CD4-positive, alpha-beta T cell treated with Interleukin-12 subunit alpha and Interleukin-12 subunit beta, for 1 hour (primary cell): ENCODE measurements at regions not wholly inside any gene's neighbourhood (a gene's known extent, or its start where the extent isn't known, plus 50 kb on each side); places are given as distances from the start of the nearest gene placed in this dataset.
"Not testable (repeated sequence)": the region's sequence is repeated elsewhere in the genome, so short reads cannot be mapped to it uniquely, and the experiment has no call there.

ENCODE experiments used
- DNase-seq: peaks from one replicate; pipeline ENCODE4 v3.0.0-alpha.2; 2020

DNA sequence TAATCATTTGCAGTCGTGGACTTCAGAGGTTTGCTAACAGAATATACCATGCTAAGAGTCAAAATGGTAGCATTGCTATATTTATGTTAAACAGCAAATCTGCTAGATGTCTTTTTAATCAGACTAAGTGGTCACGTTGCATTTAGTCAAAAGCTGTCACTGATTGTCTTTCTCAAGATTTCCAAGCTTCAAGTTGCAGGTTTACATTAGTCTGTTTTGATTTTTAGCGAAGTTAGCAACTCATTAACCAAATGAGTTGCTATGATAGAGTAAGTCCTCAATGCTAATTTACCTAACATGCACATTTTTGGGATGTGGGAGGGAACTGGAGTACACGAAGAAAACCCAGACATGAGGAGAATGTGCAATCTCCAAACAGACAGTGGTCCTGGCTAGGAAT, 653.2 kb downstream of the TNS3 start:
- DNase-seq: no peak

DNA sequence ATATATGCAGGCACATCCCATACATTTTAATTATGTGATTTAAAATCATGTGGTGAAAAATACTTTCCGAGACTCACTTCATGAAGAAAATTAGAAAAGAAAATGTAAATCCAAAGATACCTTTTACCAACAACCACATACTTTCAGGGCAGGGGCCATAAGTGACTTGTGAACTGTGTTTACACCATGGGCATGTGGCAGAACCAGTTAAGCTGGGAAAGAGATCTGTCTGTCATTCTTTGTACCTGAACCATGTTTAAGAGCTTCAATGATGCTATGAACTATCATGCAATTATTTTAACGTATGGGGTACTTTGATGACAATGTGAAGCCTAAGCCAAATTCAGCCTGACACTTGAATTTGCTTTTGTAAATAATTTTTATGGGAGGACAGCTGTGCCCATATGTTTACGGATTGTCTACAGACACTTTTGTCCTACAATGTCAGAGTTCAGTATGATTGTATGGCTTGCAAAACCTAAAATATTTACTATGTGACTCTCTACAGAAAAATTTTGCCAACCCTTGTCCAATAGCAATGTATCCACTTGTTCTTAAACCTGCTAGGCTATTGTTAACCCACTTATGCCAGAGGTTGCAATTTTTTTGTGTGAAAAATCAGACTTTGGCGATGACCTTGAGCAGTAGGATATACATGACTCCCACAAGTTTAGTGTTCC, 654.6 kb downstream of the TNS3 start:
- no peak for DNase-seq

DNA sequence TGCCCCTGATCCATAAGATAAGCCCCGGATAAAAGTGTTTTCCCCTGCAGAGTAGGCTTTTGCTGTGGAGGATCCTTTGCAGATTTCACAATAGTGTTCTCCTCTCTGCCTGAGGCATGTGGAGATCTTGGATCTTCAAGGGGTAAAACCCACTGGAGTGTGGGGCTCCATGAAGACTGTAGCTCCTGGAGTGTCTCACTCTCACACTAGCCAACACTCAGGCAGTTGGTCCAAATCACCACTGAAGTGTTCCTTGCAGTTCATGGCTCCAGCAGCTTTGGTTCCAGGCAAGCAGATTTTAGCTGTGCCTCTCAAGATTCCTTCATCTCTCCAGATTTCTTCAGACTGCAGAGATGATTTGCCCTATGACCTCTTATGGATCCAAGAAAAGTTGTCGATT, 665.3 kb downstream of the TNS3 start:
- no peak for DNase-seq

DNA sequence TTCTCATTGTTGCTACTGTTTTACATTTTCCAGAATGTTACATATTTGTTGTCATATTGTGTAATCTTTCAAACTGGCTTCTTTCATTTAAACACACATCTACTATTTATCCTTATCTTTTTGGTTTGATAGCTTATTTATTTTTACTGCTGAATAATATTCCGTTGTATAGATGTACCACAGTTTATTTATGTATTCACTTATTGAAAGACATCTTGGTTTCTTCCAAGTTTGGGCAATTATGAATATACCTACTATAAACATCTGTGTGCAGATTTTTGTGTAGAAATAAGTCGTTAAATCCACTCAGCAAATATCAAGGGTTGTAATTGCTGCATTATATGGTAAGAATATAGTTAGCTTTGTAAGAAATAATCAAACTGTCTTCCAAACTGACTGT, 669.2 kb downstream of the TNS3 start:
- DNase-seq: no peak

DNA sequence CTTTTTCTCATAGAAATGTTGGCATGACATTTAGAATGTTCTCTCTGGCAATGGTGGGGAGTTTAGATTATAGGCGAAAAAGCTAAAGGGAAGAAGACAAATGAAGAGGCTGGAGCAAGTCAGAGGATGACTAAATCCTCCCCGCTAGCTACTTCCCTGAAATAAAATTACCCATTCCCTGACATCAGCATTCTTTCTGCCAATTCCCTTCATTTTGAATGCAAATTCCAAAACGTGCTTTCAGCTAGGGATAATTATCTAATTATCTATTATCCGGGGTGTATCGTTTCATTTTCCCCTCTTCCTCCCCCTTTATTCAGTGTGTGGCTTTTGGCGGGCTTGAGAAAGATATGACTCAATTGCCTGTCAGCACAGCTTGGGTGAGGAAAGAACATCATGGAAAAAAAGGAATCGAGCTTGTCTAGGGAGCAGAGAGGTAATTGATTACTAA, 672.3 kb downstream of the TNS3 start:
- no peak for DNase-seq

DNA sequence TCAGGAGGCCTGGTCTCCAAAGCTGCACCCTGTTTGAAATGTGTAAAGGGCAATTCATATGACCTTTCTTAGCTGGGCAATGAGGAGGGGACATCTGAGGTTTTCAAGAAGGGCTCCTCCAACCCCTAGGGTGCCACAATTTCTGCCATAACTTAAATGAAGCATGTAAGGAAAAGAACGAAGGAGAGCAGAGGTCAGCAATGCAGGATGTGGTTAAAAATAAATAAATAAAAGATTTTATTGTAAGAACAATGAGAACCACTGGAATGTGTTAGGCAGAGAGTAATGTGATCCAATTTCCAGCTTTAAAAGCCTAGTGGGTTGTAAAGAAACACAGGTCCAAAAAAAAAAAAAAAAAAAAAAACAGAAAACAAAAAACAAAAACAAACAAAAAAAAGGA, 673.1 kb downstream of the TNS3 start:
- DNase-seq: no peak

DNA sequence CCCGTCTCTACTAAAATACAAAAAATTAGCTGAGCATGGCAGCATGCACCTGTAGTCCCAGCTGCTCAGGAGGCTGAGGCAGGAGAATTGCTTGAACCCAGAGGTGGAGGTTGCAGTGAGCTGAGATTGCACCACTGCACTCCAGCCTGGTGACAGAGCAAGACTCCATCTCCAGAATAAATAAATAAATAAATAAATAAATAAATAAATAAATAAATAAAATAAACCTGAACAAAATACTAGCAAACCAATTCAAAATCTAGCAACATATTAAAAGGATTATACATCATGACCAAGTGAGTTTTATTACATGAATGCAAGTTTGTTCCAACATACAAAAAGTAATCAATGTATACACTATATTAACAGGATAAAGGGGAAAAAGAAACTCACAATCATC, 677.4 kb downstream of the TNS3 start:
- DNase-seq: not testable (repeated sequence)

DNA sequence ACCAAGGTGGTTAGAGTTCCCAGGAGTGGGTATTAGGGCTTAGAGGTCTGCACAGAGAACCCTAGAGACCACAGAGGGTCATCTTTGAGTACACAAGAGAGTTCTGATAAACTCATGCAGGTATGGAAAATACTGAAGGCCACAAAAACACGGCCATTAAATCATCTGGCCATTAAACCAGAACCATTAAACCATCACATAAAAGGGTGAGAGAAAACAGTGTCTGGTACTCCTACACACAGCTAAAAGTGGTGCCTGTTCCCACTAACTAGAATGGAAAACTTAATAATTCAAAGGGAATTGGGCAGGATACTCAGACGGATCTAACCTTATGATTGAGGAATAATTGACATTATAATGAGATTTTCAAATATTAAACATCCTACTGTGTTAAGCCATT, 679.4 kb downstream of the TNS3 start:
- DNase-seq: no peak

DNA sequence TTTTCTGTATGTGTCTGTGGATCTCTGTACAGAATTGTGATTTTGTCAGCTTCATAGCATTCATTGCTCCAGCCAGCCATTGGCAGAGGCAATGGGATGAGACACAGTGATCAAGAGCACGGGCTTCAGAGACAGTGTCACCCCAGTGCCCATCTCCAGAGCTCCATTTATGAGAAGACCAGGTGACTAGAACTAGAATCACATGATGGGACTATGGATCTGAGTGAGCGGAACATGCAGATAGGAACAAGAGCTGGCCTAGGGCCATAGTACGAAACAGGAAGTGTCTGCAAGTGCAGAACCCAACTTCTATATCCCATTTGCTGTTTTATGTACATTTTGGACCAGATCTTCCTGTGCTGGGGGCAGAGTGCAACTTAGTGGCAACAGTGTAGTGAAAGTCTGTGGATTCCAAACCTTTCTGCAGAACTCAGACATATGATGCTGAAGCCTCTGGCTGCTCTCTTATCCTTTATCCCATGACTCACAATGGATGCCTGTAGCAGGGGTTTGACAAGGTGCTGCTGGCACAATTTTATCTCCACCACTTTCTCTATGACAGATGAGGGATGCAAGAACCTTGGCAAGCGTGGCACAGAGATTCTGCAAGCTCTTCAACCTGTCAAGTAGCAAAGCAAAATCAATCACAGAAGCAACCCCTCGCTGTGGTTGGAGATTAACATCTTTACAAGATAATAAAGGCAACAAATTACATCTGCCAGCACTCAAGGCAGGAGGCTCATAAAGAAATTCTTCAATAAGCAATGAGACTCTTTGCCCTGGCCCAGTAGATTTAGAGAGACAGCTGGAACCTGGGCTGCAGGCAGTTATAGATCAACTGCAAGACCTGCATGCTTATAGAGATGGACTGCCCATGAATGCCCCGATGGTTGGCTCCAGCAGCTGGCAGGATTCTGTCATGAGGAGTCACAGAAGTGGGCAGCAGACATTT, 681.3 kb downstream of the TNS3 start:
- no peak for DNase-seq

DNA sequence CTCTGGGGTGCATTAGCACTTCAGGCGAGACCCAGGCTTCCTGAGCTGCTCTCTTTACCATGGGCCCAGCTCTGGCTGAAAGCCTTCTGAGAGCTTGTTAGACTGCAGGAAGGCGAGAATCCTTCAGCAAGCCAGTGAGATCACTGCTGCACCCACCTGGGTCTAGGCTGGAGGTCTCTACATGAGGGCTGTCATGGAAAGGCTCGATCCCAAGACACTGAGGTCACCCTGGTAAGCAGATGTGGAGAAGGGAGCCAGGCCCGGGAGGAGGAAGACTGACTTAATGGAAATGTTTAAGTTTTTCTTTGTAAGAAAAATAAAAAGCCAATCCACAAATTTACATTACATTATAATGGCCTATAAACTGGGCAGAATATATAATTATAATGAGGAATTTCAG, 684.5 kb downstream of the TNS3 start:
- no peak for DNase-seq

DNA sequence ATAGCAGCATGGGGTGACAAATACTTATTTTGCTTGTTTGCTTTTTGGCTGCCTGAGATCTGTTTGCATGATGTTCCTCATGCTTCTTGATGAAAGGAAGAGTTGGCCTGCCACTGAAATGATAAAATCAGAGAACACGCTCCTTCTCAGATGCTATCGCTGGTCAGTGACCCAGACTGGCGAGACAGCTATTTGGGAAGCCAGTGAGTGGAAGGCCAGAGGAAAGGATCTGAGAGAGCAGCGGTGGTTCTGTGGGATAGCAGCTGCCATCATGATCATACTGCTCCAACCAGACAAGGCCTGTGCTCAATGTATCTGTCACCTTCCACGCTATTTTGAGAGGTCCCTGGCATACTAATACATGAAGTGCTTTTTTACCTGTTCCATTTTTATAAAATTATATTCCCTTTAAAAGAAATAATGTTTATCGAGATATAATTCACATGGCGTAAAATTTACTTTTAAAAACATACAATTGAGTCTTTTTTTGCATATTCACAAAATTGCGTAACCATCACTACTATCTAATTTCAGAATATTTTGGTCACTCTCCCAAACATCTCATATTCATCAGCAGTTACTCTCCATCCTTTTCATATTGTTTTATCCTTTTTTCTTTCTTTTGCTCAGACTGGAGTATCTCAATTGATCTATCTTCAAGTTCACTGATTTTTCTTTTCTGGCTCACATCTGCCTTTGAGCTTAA, 695.1 kb downstream of the TNS3 start:
- DNase-seq: no peak

DNA sequence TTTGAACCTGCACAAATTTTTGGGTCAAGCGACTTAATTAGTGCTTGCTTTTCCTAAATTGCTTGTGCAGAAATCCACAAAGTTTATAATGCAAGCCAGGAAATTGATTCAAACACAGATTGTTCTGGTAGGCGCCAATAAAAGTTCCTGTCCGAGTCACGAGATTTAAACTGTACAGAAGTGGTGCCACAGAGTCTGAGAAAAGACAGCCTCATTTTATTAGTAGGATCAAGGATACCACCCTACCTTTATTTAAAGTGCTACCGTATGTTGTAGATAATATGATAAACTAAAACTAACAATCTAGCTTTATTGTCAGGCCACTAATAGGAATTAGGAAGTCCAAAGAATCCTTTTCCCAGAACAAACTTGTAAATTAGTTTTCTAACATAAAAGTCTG, 696.7 kb downstream of the TNS3 start:
- DNase-seq: no peak

DNA sequence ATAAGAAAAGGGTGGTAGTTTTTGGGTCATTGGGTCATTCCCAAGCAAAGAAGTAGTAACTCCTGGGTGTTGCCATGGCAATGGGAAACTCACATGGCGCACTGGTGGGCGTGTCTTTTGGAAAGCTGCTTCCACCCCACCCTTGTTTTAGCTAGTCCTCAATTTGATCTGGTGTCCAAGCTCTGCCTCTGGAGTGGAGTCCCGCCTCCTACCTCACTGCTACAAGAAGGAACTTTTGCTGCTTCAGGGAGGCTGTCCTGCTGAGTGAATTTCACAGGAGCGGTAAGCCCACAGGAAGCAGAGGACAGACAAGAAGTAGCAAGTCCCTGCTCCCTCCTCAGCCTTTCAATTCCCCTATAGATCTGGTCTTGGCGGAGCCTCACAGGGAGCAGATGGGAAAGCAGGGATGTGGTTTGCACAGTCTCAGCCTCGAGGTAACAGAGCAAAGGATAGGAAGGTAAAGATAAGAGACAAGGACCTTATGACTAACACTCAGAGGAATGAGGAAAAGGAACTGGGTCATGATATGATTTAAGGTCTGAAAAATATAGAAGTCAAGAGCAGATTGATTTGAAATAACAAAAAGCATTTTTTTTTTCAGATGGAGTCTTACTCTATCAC, 700.3 kb downstream of the TNS3 start:
- DNase-seq: no peak

DNA sequence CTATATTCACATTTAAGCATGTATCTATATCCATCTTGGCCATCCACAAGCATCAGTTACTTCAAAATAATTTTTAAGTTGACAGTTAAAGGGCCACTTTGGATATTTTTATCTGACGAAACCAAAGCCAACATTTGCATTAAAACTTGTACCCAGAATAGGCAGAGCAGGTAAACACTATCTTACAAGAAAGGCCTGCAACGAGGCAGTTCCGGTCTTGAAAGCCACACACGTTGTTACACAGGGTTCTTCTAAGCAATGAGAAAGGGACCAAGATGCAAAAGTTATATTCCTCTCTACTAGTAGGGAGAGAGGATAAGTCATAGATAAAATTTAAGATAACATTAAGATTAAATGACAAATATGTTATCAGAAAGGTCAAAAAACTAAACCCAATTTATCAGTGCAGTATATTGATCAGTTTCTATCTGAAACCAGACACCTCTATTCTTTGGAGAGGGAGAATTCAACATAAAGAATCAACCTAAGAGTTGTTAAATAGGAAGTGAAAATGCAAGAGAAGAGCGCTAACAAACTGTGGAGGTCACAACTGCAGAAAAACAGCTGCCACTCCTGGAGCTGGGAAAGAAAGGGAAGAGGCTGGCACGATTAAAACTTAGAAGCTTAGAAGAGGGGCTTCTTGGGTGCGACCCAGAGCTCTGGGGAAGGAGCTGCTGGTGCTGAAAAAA, 701.3 kb downstream of the TNS3 start:
- DNase-seq: no peak

DNA sequence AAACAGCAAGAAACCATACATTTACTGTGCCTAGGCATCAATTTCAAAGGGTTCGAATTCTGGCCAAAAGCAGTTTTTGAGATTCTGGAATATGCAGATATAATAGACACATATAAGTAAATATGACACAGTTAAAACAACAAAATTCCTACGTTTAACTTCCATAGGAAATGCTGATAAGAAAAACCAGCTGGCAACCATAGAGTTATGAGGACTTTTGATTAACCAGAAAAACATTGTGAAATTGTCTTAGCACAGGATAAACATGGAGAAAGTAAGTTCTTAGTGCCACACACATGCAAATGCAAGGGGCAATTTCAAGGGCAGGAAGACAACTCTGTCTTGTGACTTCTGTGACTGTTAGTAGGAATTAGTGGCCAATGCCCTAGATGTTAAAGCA, 702.1 kb downstream of the TNS3 start:
- DNase-seq: no peak

DNA sequence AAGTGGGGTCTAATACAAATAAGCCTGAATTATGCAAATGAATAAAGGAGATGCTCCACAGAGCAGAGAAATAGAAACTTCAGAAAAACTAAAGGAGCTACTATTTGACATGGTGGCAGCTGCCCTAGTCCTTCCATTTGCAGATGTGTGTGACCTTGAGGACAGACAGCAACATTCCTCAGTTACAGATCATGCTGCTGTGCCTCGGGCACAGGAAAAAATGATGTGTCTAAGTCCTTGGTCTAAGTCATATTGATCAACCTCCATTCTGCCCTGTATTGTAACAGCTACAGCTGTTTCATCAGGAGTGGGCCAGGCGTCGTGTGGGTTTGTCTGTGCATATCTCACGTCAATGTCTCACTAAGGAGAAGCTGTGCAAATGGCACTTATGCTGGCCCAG, 710.4 kb downstream of the TNS3 start:
- no peak for DNase-seq

DNA sequence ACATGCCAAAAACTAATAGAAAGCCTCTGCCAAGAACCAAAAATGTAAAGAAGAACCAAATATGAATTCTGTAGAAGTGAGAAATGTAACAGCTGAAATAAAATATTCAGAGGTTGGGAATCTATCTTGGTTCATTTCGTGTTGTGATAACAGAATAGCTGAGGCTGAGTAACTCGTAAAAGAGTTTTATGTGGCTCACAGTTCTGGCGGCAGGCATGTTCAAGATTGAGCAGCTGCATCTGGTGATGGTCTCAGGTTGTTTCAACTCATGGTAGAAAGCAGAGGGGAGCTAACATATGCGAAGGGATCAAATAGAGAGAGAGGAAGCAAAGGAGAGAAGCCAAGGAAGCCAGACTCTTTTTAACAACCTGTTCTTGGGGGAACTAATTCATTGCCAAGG, 717.2 kb downstream of the TNS3 start:
- DNase-seq: no peak

DNA sequence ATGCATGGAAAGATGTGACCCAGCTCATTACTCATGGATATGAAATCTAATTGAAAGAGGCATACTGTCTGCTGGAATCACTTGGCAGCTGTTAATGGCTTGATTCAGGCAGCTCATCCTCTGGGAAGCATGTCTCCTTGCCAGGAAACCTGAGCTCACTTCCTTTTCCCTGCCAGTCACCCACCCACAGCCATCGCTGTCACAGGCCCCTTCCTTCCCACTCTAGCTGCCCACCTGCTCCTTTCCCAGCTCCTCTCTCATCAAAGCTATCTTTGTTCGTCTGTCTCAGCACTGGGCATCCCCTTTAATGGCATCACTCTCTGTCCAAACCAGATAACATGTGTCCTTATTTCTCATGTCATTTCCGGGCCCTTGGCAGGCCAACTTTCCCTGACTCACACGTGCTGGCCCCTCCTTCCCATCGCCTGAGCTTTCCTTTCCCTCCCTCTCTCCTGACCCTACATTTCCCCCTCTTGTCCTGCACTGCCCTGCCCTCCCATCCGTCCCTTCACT, 721.9 kb downstream of the TNS3 start:
- no peak for DNase-seq

DNA sequence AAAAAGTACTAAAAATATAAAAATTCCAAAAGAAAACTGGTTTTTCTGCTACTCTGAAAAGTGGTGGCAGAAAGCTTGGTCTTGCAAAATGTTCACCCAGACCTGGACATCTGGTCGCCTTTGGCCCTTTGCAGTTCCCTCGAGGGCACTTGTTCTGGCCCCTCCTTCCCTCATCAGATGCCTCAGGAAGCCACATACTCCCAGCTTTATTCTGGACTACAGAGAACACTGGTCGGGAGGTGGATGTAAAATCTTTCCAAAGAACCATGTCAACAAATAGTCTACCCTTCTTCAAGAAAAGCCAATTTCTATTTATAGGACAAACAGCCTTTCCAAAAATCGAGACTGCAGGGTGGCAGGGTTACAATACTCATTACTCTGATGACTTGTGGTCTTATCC, 726.1 kb downstream of the TNS3 start:
- no peak for DNase-seq

DNA sequence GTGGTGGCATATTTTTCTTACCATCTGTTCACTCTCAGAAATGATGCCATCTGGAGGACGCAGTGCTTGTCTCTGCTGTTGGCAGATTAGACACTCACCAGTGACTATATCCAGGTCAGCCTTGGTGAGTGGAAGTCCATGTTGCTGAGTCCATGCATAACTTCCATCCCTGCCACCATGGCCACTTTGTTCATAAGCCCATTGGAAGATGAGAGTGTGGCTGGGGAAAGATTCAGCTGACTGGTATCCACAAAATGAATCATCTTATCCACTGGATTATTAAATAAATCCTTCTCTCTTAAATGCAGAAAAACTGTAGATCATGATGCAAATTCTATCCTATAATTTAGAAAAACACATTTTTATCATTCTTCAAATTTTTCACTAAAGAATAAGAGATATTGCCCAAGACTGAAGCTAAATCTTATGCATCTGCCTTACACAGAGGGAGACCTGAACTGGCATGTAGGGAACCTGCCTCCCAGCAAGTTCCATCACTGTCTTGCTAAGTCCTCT, 726.9 kb downstream of the TNS3 start:
- DNase-seq: no peak

DNA sequence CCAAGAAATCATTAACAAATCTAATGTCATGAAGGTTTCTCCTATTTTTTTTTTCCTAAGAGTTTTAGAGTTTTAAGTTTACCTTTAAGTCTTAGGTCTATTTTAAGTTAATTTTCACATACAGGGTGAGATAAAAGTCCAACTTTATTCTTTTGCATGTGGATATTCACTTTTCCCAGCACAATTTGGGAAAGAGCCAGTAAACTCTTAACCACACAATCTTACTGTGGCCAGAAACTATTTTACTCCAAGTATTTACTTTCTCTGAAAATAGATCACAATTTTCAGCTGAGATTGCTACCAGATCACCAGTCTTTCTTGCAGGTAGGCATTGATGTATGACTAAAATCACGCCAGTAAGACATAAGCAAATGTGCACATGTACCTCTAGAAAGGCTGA, 728.5 kb downstream of the TNS3 start:
- no peak for DNase-seq

DNA sequence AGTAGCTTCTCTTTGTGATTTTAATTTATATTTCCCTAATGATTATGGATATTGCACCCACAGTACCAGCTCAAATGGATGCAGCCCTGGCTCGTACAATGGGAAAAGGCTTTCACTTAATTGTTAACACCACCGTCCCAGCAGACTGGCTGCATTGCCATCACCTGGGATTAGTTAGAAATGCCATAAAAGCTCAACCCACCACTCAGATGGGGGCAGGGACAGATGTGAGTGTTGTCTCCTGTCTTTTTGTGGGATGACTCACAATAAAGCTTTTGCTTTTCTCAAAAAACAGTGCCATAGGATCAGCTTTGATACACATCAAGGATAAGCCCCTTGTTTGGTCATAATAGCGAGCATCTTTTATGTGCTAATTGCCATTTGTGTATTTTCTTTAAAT, 729.1 kb downstream of the TNS3 start:
- no peak for DNase-seq
